Immature natural killer cell (primary cell): ENCODE measurements at regions not wholly inside any gene's neighbourhood (a gene's known extent, or its start where the extent isn't known, plus 50 kb on each side); places are given as distances from the start of the nearest gene placed in this dataset.

Experiments
- DNase-seq, 3 donors: peaks; one replicate each; pipeline ENCODE4 v3.0.0; 2022; ENCODE audit warnings: mixed read lengths in 1 of 3
- H3K27ac Mint-ChIP-seq, 6 donors: one replicate each; pipeline ENCODE4 v1.8.0; 2020; ENCODE audit warnings: mixed read lengths in 6 of 6, mild to moderate bottlenecking in 5 of 6, inconsistent platforms in 4 of 6, moderate library complexity in 3 of 6
- H3K27me3 Mint-ChIP-seq, 3 donors: one replicate each; pipeline ENCODE4 v1.8.0; 2020 to 2021; ENCODE audit warnings: low read depth in 3 of 3, mild to moderate bottlenecking in 3 of 3, mixed read lengths in 3 of 3, moderate library complexity in 3 of 3, inconsistent platforms in 1 of 3
- H3K36me3 Mint-ChIP-seq, 3 donors: one replicate each; pipeline ENCODE4 v1.8.0; 2020; ENCODE audit warnings: mixed read lengths in 3 of 3, inconsistent platforms in 2 of 3, mild to moderate bottlenecking in 2 of 3
- H3K4me1 Mint-ChIP-seq, 2 donors: one replicate each; pipeline ENCODE4 v1.8.0; 2020; ENCODE audit warnings: inconsistent platforms in 2 of 2, mild to moderate bottlenecking in 2 of 2, mixed read lengths in 2 of 2, moderate library complexity in 1 of 2
- H3K4me3 Mint-ChIP-seq, 5 donors: one replicate each; pipeline ENCODE4 v1.8.0; 2020; ENCODE audit warnings: mild to moderate bottlenecking in 5 of 5, mixed read lengths in 5 of 5, inconsistent platforms in 3 of 5, moderate library complexity in 3 of 5
- H3K9me3 Mint-ChIP-seq, 6 donors: one replicate each; pipeline ENCODE4 v1.8.0; 2020; ENCODE audit warnings: mild to moderate bottlenecking in 6 of 6, mixed read lengths in 6 of 6, inconsistent platforms in 4 of 6, moderate library complexity in 3 of 6

- no peaks in the 10 kb centered on the region for H3K4me1 Mint-ChIP-seq
- H3K36me3 Mint-ChIP-seq, result no peaks in the 10 kb centered on the region
- H3K27me3 Mint-ChIP-seq, result peaks cover 0 to 3% (median 0%) of the 10 kb centered on the region in 3 donors
- DNase-seq, result no peak
- no peak overlapping the region for H3K27ac Mint-ChIP-seq
- no peak overlapping the region for H3K4me3 Mint-ChIP-seq
- peaks cover 2 to 6% (median 4%) of the 10 kb centered on the region in 6 donors for H3K9me3 Mint-ChIP-seq
Observed at GRCh38 chr1:209023790-209024189, 559.7 kb upstream of the CAMK1G start.

GRCh38 chr1:209029737-209030136 lies 553.8 kb upstream of the CAMK1G start:
- Mint-ChIP-seq H3K9me3 (peaks cover 0 to 13% (median 4%) of the 10 kb centered on the region in 6 donors), H3K36me3 (no peaks in the 10 kb centered on the region), H3K27me3 (peaks cover 0 to 5% (median 2%) of the 10 kb centered on the region in 3 donors), H3K27ac (no peak overlapping the region), H3K4me3 (no peak overlapping the region), H3K4me1 (no peaks in the 10 kb centered on the region)
- no peak for DNase-seq

- Mint-ChIP-seq H3K27me3 (peaks cover 0 to 5% (median 2%) of the 10 kb centered on the region in 3 donors), H3K4me3 (no peak overlapping the region), H3K4me1 (no peaks in the 10 kb centered on the region), H3K9me3 (peaks cover 0 to 13% (median 4%) of the 10 kb centered on the region in 6 donors), H3K36me3 (no peaks in the 10 kb centered on the region), H3K27ac (no peak overlapping the region)
- DNase-seq, result no peak
Observed at GRCh38 chr1:209030454-209031167, 552.9 kb upstream of the CAMK1G start.

- H3K36me3 Mint-ChIP-seq, result no peaks in the 10 kb centered on the region
Observed at GRCh38 chr1:209037064-209037463, 546.5 kb upstream of the CAMK1G start.

GRCh38 chr1:209038316-209038715 lies 545.2 kb upstream of the CAMK1G start:
- H3K27me3 Mint-ChIP-seq, result no peaks in the 10 kb centered on the region
- no peak for DNase-seq
- H3K36me3 Mint-ChIP-seq, result no peaks in the 10 kb centered on the region
- no peaks in the 10 kb centered on the region for H3K4me1 Mint-ChIP-seq
- peaks cover 0 to 8% (median 2%) of the 10 kb centered on the region in 6 donors for H3K9me3 Mint-ChIP-seq
- no peak overlapping the region for H3K27ac Mint-ChIP-seq
- H3K4me3 Mint-ChIP-seq, result no peak overlapping the region

More at GRCh38 chr1:209037064-209037463, 546.5 kb upstream of the CAMK1G start:
- H3K9me3 Mint-ChIP-seq, result peaks cover 0 to 12% (median 2%) of the 10 kb centered on the region in 6 donors
- no peak overlapping the region for H3K4me3 Mint-ChIP-seq
- DNase-seq, result no peak
- no peaks in the 10 kb centered on the region for H3K27me3 Mint-ChIP-seq
- no peaks in the 10 kb centered on the region for H3K4me1 Mint-ChIP-seq
- H3K27ac Mint-ChIP-seq, result no peak overlapping the region

- no peak overlapping the region for H3K4me3 Mint-ChIP-seq
Observed at GRCh38 chr1:209038735-209039134, 544.8 kb upstream of the CAMK1G start.

GRCh38 chr1:209040351-209040750 lies 543.2 kb upstream of the CAMK1G start:
- no peaks in the 10 kb centered on the region for H3K27me3 Mint-ChIP-seq
- H3K4me1 Mint-ChIP-seq, result no peaks in the 10 kb centered on the region
- no peak for DNase-seq
- peaks cover 0 to 8% (median 2%) of the 10 kb centered on the region in 6 donors for H3K9me3 Mint-ChIP-seq
- H3K27ac Mint-ChIP-seq, result no peak overlapping the region
- no peaks in the 10 kb centered on the region for H3K36me3 Mint-ChIP-seq
- no peak overlapping the region for H3K4me3 Mint-ChIP-seq

More at GRCh38 chr1:209038735-209039134, 544.8 kb upstream of the CAMK1G start:
- H3K9me3 Mint-ChIP-seq, result peaks cover 0 to 8% (median 2%) of the 10 kb centered on the region in 6 donors
- H3K27ac Mint-ChIP-seq, result no peak overlapping the region
- no peaks in the 10 kb centered on the region for H3K36me3 Mint-ChIP-seq
- no peak for DNase-seq
- no peaks in the 10 kb centered on the region for H3K4me1 Mint-ChIP-seq
- no peaks in the 10 kb centered on the region for H3K27me3 Mint-ChIP-seq

- Mint-ChIP-seq H3K27me3 (peaks cover 0 to 2% (median 2%) of the 10 kb centered on the region in 3 donors), H3K36me3 (no peaks in the 10 kb centered on the region), H3K4me1 (no peaks in the 10 kb centered on the region), H3K27ac (no peak overlapping the region), H3K9me3 (peaks cover 0 to 8% (median 2%) of the 10 kb centered on the region in 6 donors), H3K4me3 (no peak overlapping the region)
- DNase-seq, result no peak
Observed at GRCh38 chr1:209041927-209042326, 541.6 kb upstream of the CAMK1G start.

- no peaks in the 10 kb centered on the region for H3K36me3 Mint-ChIP-seq
- H3K9me3 Mint-ChIP-seq, result peaks cover 0 to 8% (median 2%) of the 10 kb centered on the region in 6 donors
- H3K4me1 Mint-ChIP-seq, result no peaks in the 10 kb centered on the region
- H3K4me3 Mint-ChIP-seq, result no peak overlapping the region
- H3K27me3 Mint-ChIP-seq, result peaks cover 0 to 2% (median 2%) of the 10 kb centered on the region in 3 donors
- H3K27ac Mint-ChIP-seq, result no peak overlapping the region
- no peak for DNase-seq
Observed at GRCh38 chr1:209042413-209042812, 541.1 kb upstream of the CAMK1G start.

GRCh38 chr1:209045331-209046057 lies 538.0 kb upstream of the CAMK1G start:
- Mint-ChIP-seq H3K27ac (no peak overlapping the region), H3K4me3 (no peak overlapping the region), H3K9me3 (peaks cover 0 to 8% (median 0%) of the 10 kb centered on the region in 6 donors), H3K27me3 (peaks cover 0 to 2% (median 2%) of the 10 kb centered on the region in 3 donors), H3K36me3 (no peaks in the 10 kb centered on the region), H3K4me1 (no peaks in the 10 kb centered on the region)
- no peak for DNase-seq

GRCh38 chr1:209046058-209046417 lies 537.5 kb upstream of the CAMK1G start:
- no peak for DNase-seq
- no peak overlapping the region for H3K27ac Mint-ChIP-seq
- H3K9me3 Mint-ChIP-seq, result peaks cover 0 to 8% (median 0%) of the 10 kb centered on the region in 6 donors
- H3K4me1 Mint-ChIP-seq, result no peaks in the 10 kb centered on the region
- H3K36me3 Mint-ChIP-seq, result no peaks in the 10 kb centered on the region
- no peak overlapping the region for H3K4me3 Mint-ChIP-seq
- peaks cover 0 to 2% (median 2%) of the 10 kb centered on the region in 3 donors for H3K27me3 Mint-ChIP-seq

- Mint-ChIP-seq H3K27me3 (peaks cover 0 to 2% (median 2%) of the 10 kb centered on the region in 3 donors), H3K4me3 (no peak overlapping the region), H3K36me3 (no peaks in the 10 kb centered on the region), H3K4me1 (no peaks in the 10 kb centered on the region), H3K27ac (no peak overlapping the region), H3K9me3 (peaks cover 0 to 6% (median 0%) of the 10 kb centered on the region in 6 donors)
- DNase-seq, result no peak
Observed at GRCh38 chr1:209046935-209047334, 536.6 kb upstream of the CAMK1G start.

GRCh38 chr1:209048941-209049669 lies 534.4 kb upstream of the CAMK1G start:
- no peak overlapping the region for H3K4me3 Mint-ChIP-seq
- H3K27me3 Mint-ChIP-seq, result peaks cover 0 to 2% (median 2%) of the 10 kb centered on the region in 3 donors
- peaks cover 2 to 13% (median 6%) of the 10 kb centered on the region in 6 donors for H3K9me3 Mint-ChIP-seq
- DNase-seq, result no peak
- H3K27ac Mint-ChIP-seq, result no peak overlapping the region
- H3K4me1 Mint-ChIP-seq, result no peaks in the 10 kb centered on the region
- no peaks in the 10 kb centered on the region for H3K36me3 Mint-ChIP-seq

GRCh38 chr1:209051570-209051969 lies 531.9 kb upstream of the CAMK1G start:
- Mint-ChIP-seq H3K9me3 (peaks cover 4 to 20% (median 9%) of the 10 kb centered on the region in 6 donors), H3K36me3 (no peaks in the 10 kb centered on the region), H3K4me1 (no peaks in the 10 kb centered on the region), H3K27ac (no peak overlapping the region), H3K4me3 (no peak overlapping the region), H3K27me3 (peaks cover 0 to 3% (median 2%) of the 10 kb centered on the region in 3 donors)
- no peak for DNase-seq
